ENCODE measurements at regions not wholly inside any gene's neighbourhood (a gene's known extent, or its start where the extent isn't known, plus 50 kb on each side); places are given as distances from the start of the nearest gene placed in this dataset.

DNA sequence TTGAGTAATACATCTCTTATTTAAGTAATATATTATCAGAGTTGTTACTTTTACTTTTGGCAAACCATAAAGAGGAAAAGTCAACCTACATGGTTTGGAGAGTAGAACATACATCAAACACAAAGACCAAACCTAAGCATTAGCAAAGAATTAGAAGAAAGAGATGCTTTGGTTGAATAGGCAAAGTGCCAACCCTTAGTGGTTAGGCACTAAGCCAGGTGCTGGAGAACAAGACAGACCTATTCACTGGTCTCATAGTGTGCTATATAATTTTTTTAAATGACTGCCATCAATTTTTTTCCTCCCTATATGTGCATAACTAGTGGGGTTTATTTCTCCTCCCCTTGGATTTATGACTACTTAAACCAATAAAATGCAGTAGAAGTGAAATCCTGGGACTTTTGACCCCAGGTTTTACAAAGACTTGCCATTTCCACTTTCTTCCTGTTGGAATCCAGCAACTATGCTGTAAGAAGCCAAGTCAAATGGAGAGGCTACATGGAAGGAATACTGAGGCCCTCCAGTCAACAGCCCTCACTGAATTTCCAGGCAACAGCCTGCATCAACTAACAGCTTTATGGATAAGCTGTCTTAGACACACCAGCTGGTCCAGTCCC is 69.8 kb upstream of the HAO2 start:
- Histone ChIP-seq H3K4me1 (ENCODE audit: control insufficient read depth, insufficient read depth, low read length) (no peaks in the 10 kb centered on the region), H3K27me3 (replicated peaks in 1 of 2; ENCODE audit: control insufficient read depth in 2 of 2, insufficient read depth in 2 of 2, low read length in 1 of 2) (peaks cover 0 to 3% of the 10 kb centered on the region in 2 experiments; a peak in 1 of 4 replicates), H3K79me2 (ENCODE audit: control insufficient read depth, insufficient read depth, low read length) (no peaks in the 10 kb centered on the region), H2AFZ (ENCODE audit: control insufficient read depth, low read depth, low read length) (no peak overlapping the region), H3K36me3 (ENCODE audit: control insufficient read depth in 2 of 2, insufficient read depth in 2 of 2, low read length in 1 of 2) (no peaks in the 10 kb centered on the region), H4K20me1 (ENCODE audit: control insufficient read depth, insufficient read depth) (no peaks in the 10 kb centered on the region), H3K9me3 (replicated peaks; ENCODE audit: control insufficient read depth, insufficient read depth, low read length) (no peaks in the 10 kb centered on the region), H3K4me2 (ENCODE audit: control insufficient read depth, insufficient read depth) (no peak overlapping the region), H3K9ac (ENCODE audit: control insufficient read depth, insufficient read depth, low read length) (no peak overlapping the region), H3K4me3 (no peak overlapping the region), H3K27ac (ENCODE audit: control insufficient read depth, insufficient read depth) (no peak overlapping the region)
- FAIRE-seq (no peak), ATAC-seq (peak; percentile 41), DNase-seq (ENCODE audit: low read depth, low spot score) (no peak)
- in situ Hi-C loops (cut with MboI) (no loop called here), intact Hi-C loops (cut with micrococcal nuclease; ENCODE audit: unreplicated experiment) (no loop called here)
- RAD21 ChIA-PET (ENCODE audit: unreplicated experiment) = interaction anchor here (0.7 kb wide), 1 partner anchor 80 kb away, joined by 4 read pairs; no protein-coding TSS in a partner anchor
- CTCF ChIA-PET = interaction anchor here (0.7 to 1.4 kb wide), 3 partner anchors 24 to 71 kb away, joined by 3 to 6 read pairs (median 3); no protein-coding TSS in a partner anchor
- TF ChIP-seq KAT2A (conservative IDR thresholded peaks at IDR 0.05; ENCODE audit: control insufficient read depth, low read depth, low read length) (no peak), BACH1 (IDR thresholded peaks at IDR 0.05; ENCODE audit: borderline replicate concordance) (no peak), IKZF1 (conservative IDR thresholded peaks at IDR 0.05) (no peak), CREM (IDR thresholded peaks at IDR 0.05; ENCODE audit: low read depth) (no peak), SMAD1 (IDR thresholded peaks at IDR 0.05; ENCODE audit: low read depth, partially characterized antibody) (peak; percentile 54), USF2 (IDR thresholded peaks at IDR 0.05; ENCODE audit: borderline replicate concordance, low read depth, low read length) (no peak), PAX8 (IDR thresholded peaks at IDR 0.05) (no peak), NFIC (IDR thresholded peaks at IDR 0.05; ENCODE audit: low read depth, low read length) (no peak), RUNX3 (IDR thresholded peaks at IDR 0.05; ENCODE audit: low read length) (0 out of 2 replicates have a peak, but pooled peaks have one; percentile 26)
- TF ChIP-seq, protein P1, sequence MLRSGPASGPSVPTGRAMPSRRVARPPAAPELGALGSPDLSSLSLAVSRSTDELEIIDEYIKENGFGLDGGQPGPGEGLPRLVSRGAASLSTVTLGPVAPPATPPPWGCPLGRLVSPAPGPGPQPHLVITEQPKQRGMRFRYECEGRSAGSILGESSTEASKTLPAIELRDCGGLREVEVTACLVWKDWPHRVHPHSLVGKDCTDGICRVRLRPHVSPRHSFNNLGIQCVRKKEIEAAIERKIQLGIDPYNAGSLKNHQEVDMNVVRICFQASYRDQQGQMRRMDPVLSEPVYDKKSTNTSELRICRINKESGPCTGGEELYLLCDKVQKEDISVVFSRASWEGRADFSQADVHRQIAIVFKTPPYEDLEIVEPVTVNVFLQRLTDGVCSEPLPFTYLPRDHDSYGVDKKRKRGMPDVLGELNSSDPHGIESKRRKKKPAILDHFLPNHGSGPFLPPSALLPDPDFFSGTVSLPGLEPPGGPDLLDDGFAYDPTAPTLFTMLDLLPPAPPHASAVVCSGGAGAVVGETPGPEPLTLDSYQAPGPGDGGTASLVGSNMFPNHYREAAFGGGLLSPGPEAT (IDR thresholded peaks at IDR 0.05; ENCODE audit: low read depth) = no peak
- SMC1A ChIA-PET (ENCODE audit: uncharacterized antibody, unreplicated experiment) = interaction anchor here (0.9 to 5.2 kb wide), 6 partner anchors 11 to 47 kb away, joined by 3 to 43 read pairs (median 4); no protein-coding TSS in a partner anchor
- BruUV-seq (replicated peaks) = no TSS peak
- POLR2A ChIA-PET = interaction anchor here (1.2 kb wide), 1 partner anchor 67 kb away, joined by 3 read pairs; no protein-coding TSS in a partner anchor

Measured in GM12878 (cell line).